ENCODE measurements at regions not wholly inside any gene's neighbourhood (a gene's known extent, or its start where the extent isn't known, plus 50 kb on each side); places are given as distances from the start of the nearest gene placed in this dataset.
A peak's percentile ranks its signal among the peaks of the same experiment; 100 is the strongest.

DNA sequence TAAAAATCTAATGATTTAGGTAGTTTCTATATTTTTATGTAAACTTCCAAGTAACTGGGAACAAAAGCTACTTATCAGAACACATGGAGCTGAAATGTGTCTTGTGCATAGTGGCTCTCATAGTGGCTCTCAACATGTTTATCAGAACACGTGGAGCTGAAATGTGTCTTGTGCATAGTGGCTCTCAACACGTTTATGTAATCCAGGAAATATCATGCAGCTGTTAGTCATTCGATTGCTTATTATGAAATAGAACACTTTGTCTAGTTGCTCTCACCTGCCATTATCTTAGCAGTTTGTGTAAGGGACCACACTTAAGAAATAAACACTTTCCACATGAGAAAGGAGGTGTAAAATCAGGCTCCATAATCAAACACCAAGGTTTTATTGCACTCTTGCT lies 119.2 kb upstream of the ASCC3 start:
- ChIA-PET CTCF (ENCODE audit: low intra/inter-chr PET ratio, low total read pairs) (no interaction called here), POLR2A (no interaction called here)
- Histone ChIP-seq H3K4me2 (ENCODE audit: low read depth, low read length) (no peak overlapping the region), H3K79me2 (ENCODE audit: insufficient read depth, low read length) (no peaks in the 10 kb centered on the region), H3K4me3 (replicated peaks in 1 of 3; ENCODE audit: insufficient read depth in 1 of 3, low read depth in 2 of 3, low read length in 3 of 3) (no peak overlapping the region), H4K20me1 (ENCODE audit: insufficient read depth, low read length) (no peaks in the 10 kb centered on the region), H2AFZ (ENCODE audit: low read length) (no peak overlapping the region), H3K9ac (ENCODE audit: insufficient read depth, low read depth, low read length) (no peak overlapping the region), H3K9me3 (ENCODE audit: low read length) (no peaks in the 10 kb centered on the region), H3K27ac (ENCODE audit: extremely low read length, insufficient read depth, low read length) (no peak overlapping the region), H3K27me3 (ENCODE audit: control insufficient read depth in 1 of 2, insufficient read depth in 2 of 2, low read length in 2 of 2) (no peaks in the 10 kb centered on the region), H3K4me1 (ENCODE audit: insufficient read depth, low read length) (no peaks in the 10 kb centered on the region), H3K36me3 (replicated peaks in 1 of 2; ENCODE audit: control insufficient read depth in 1 of 2, insufficient read depth in 2 of 2, low read length in 2 of 2) (no peaks in the 10 kb centered on the region)
- WGBS (ENCODE audit: low lambda C conversion rate): 2% methylated on average over 3 of the region's 3 CpGs
- ATAC-seq (no peak), DNase-seq (ENCODE audit: low spot score) (no peak), FAIRE-seq (no peak)
- TF ChIP-seq MNT (IDR thresholded peaks at IDR 0.05): peak; percentile 49
- no peak for TF ChIP-seq SNRNP70 (IDR thresholded peaks at IDR 0.05; ENCODE audit: low read depth, low read length)
- no peak for TF ChIP-seq HOXD1 (CRISPR knock-in tag; IDR thresholded peaks at IDR 0.05)
- no TSS peak for BruUV-seq (replicated peaks)
- intact Hi-C loops (cut with micrococcal nuclease; ENCODE audit: unreplicated experiment): no loop called here
- in situ Hi-C loops (cut with HindIII; ENCODE audit: extremely low pct_ligation_motif_present, low pct_unique_long_range_greater_than_20kb): no loop called here

DNA sequence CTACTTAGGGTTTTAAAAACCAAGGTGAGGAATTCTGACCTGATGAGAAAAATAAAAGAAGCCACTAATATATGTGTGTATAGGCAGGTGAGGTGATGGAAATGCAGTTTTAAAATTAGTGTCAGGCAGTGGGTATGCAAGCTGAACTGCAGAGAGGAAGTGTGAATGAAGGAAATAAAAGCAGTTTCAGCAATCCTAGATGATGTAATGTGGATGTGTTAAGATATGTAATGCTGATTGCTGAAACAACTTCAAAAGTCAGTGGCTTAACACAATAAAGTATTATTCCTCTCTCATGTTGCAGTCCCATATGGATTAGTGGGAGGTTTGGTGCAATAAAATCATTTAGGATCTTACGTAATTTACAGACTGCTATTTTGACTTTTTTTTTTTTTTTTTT lies 119.9 kb upstream of the ASCC3 start:
- 27% methylated on average over 1 of the region's 1 CpG for WGBS (ENCODE audit: low lambda C conversion rate)
- no peak for TF ChIP-seq SUZ12 (IDR thresholded peaks at IDR 0.05; ENCODE audit: low read depth, low read length)
- TF ChIP-seq ZFYVE20 (CRISPR knock-in tag; IDR thresholded peaks at IDR 0.05; ENCODE audit: borderline replicate concordance, low read depth): no peak
- no peak for TF ChIP-seq ZNF407 (CRISPR knock-in tag; IDR thresholded peaks at IDR 0.05; ENCODE audit: not compliant biosample characterization)
- no peak for TF ChIP-seq TARDBP (CRISPR knock-in tag; IDR thresholded peaks at IDR 0.05)
- no peak for TF ChIP-seq ZNF431 (CRISPR knock-in tag; IDR thresholded peaks at IDR 0.05; ENCODE audit: borderline replicate concordance, low read depth)
- TF ChIP-seq SP4 (CRISPR knock-in tag; IDR thresholded peaks at IDR 0.05): no peak
- TF ChIP-seq PAWR (CRISPR knock-in tag; IDR thresholded peaks at IDR 0.05; ENCODE audit: borderline replicate concordance): no peak

More for the DNA sequence above, 119.9 kb upstream of the ASCC3 start:
- CTCF ChIA-PET (ENCODE audit: low intra/inter-chr PET ratio, low total read pairs): no interaction called here
- Histone ChIP-seq H3K4me3 (replicated peaks in 1 of 3; ENCODE audit: insufficient read depth in 1 of 3, low read depth in 2 of 3, low read length in 3 of 3) (no peak overlapping the region), H3K4me1 (ENCODE audit: insufficient read depth, low read length) (no peaks in the 10 kb centered on the region), H4K20me1 (ENCODE audit: insufficient read depth, low read length) (no peaks in the 10 kb centered on the region), H3K27ac (ENCODE audit: extremely low read length, insufficient read depth, low read length) (no peak overlapping the region), H3K9ac (ENCODE audit: insufficient read depth, low read depth, low read length) (no peak overlapping the region), H3K36me3 (replicated peaks in 1 of 2; ENCODE audit: control insufficient read depth in 1 of 2, insufficient read depth in 2 of 2, low read length in 2 of 2) (no peaks in the 10 kb centered on the region), H3K79me2 (ENCODE audit: insufficient read depth, low read length) (no peaks in the 10 kb centered on the region), H3K4me2 (ENCODE audit: low read depth, low read length) (no peak overlapping the region), H3K27me3 (ENCODE audit: control insufficient read depth in 1 of 2, insufficient read depth in 2 of 2, low read length in 2 of 2) (no peaks in the 10 kb centered on the region), H2AFZ (ENCODE audit: low read length) (no peak overlapping the region), H3K9me3 (ENCODE audit: low read length) (no peaks in the 10 kb centered on the region)
- no peak for ATAC-seq
- no peak for DNase-seq (ENCODE audit: low spot score)
- POLR2A ChIA-PET: no interaction called here
- no TSS peak for BruUV-seq (replicated peaks)
- in situ Hi-C loops (cut with HindIII; ENCODE audit: extremely low pct_ligation_motif_present, low pct_unique_long_range_greater_than_20kb): no loop called here
- FAIRE-seq: no peak
- intact Hi-C loops (cut with micrococcal nuclease; ENCODE audit: unreplicated experiment): no loop called here
